ENCODE measurements at regions not wholly inside any gene's neighbourhood (a gene's known extent, or its start where the extent isn't known, plus 50 kb on each side); places are given as distances from the start of the nearest gene placed in this dataset.
"Not testable (repeated sequence)": the region's sequence is repeated elsewhere in the genome, so short reads cannot be mapped to it uniquely, and the experiment has no call there.

DNA sequence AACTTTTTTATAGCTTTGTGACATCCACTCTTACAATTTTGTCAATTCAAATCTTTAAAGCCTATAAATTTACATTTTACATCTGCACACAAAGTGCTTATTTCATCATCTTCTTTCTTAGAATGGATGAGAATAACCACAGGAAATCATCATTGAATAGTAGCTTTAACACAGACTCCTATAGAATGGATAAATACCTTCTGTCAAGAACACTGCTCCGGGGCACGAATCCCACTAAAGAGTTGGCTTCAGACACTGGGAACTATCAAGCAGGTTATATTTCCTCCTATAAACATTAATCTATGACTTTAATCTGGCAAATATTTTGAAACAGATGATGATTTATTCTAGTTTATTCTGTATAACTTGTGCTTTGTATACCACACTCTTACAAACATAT is 269.7 kb upstream of the TPK1 start:
- H3K4me1 Mint-ChIP-seq (ENCODE audit: low read depth): no peaks in the 10 kb centered on the region
- no peaks in the 10 kb centered on the region for H3K9me3 Mint-ChIP-seq
- no peak for TF ChIP-seq CTCF (IDR thresholded peaks at IDR 0.05)
- H3K36me3 Mint-ChIP-seq (ENCODE audit: low read depth): no peaks in the 10 kb centered on the region
- DNase-seq (no peak), ATAC-seq (ENCODE audit: poor library complexity) (no peak)
- H3K4me3 ChIP-seq (ENCODE audit: low read length): no peak overlapping the region
- CTCF ChIA-PET: no interaction called here
- H3K27me3 ChIP-seq (ENCODE audit: control insufficient read depth in 1 of 2, insufficient read depth in 2 of 2, low read length in 2 of 2): no peaks in the 10 kb centered on the region
- no peaks in the 10 kb centered on the region for H3K4me1 ChIP-seq (ENCODE audit: insufficient read depth, low read length)
- no peak overlapping the region for H3K27ac ChIP-seq (ENCODE audit: low read depth in 1 of 2, low read length in 2 of 2)
- POLR2A ChIA-PET: no interaction called here
- intact Hi-C loops (cut with DNase I, micrococcal nuclease): no loop called here
- no peak overlapping the region for H3K4me3 Mint-ChIP-seq
- no peak overlapping the region for H3K27ac Mint-ChIP-seq
- H3K36me3 ChIP-seq (ENCODE audit: insufficient read depth, low read length): no peaks in the 10 kb centered on the region
- H3K27me3 Mint-ChIP-seq: no peaks in the 10 kb centered on the region
- H3K9me3 ChIP-seq (ENCODE audit: control insufficient read depth in 1 of 2, insufficient read depth in 1 of 2, low read length in 2 of 2): no peaks in the 10 kb centered on the region

DNA sequence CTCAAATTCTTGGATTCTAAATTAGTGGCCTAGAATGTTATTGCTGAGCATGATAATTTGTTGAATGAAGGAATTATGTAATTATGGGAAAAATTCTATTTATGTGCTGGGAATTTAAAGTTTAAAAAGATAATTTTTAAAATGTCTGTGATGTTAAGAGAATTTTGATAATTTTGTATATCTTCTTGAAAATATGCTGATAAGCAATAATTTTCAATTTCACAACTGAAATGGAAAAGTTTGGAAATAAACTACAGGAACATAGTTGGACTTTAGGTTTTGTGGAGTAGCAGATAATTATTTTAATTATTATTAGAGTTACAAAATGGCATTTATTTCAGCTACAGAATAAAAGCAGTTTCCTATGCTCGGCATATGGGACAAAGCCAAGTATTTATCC is 268.5 kb upstream of the TPK1 start:
- H3K4me1 Mint-ChIP-seq (ENCODE audit: low read depth): no peaks in the 10 kb centered on the region

GRCh38 chr7:145102199-145102598 is 266.3 kb upstream of the TPK1 start:
- H3K4me3 Mint-ChIP-seq; H3K4me1 ChIP-seq (ENCODE audit: insufficient read depth, low read length); H3K9me3 ChIP-seq (ENCODE audit: control insufficient read depth in 1 of 2, insufficient read depth in 1 of 2, low read length in 2 of 2); ATAC-seq (ENCODE audit: poor library complexity); H3K4me1 Mint-ChIP-seq (ENCODE audit: low read depth); intact Hi-C loops (cut with DNase I, micrococcal nuclease); H3K27ac Mint-ChIP-seq; H3K36me3 ChIP-seq (ENCODE audit: insufficient read depth, low read length); H3K9me3 Mint-ChIP-seq; H3K36me3 Mint-ChIP-seq (ENCODE audit: low read depth); DNase-seq; H3K27me3 ChIP-seq (ENCODE audit: control insufficient read depth in 1 of 2, insufficient read depth in 2 of 2, low read length in 2 of 2); H3K4me3 ChIP-seq (ENCODE audit: low read length); H3K27ac ChIP-seq (ENCODE audit: low read depth in 1 of 2, low read length in 2 of 2); H3K27me3 Mint-ChIP-seq; POLR2A ChIA-PET: not testable (repeated sequence)
- CTCF ChIA-PET: interaction anchor here (1.5 kb wide), 1 partner anchor 16 kb away, joined by 3 read pairs; no protein-coding TSS in a partner anchor

More for the DNA sequence above, 268.5 kb upstream of the TPK1 start:
- DNase-seq (no peak), ATAC-seq (ENCODE audit: poor library complexity) (no peak)
- intact Hi-C loops (cut with DNase I, micrococcal nuclease): no loop called here
- Mint-ChIP-seq H3K9me3 (no peaks in the 10 kb centered on the region), H3K27me3 (no peaks in the 10 kb centered on the region), H3K27ac (no peak overlapping the region), H3K36me3 (ENCODE audit: low read depth) (no peaks in the 10 kb centered on the region), H3K4me3 (no peak overlapping the region)
- ChIA-PET CTCF (no interaction called here), POLR2A (no interaction called here)
- H3K9me3 ChIP-seq (ENCODE audit: control insufficient read depth in 1 of 2, insufficient read depth in 1 of 2, low read length in 2 of 2): no peaks in the 10 kb centered on the region
- H3K27me3 ChIP-seq (ENCODE audit: control insufficient read depth in 1 of 2, insufficient read depth in 2 of 2, low read length in 2 of 2): no peaks in the 10 kb centered on the region
- H3K36me3 ChIP-seq (ENCODE audit: insufficient read depth, low read length): no peaks in the 10 kb centered on the region
- no peak overlapping the region for H3K27ac ChIP-seq (ENCODE audit: low read depth in 1 of 2, low read length in 2 of 2)
- H3K4me3 ChIP-seq (ENCODE audit: low read length): no peak overlapping the region
- no peaks in the 10 kb centered on the region for H3K4me1 ChIP-seq (ENCODE audit: insufficient read depth, low read length)
- no peak for TF ChIP-seq CTCF (IDR thresholded peaks at IDR 0.05)

- H3K36me3 ChIP-seq (ENCODE audit: insufficient read depth, low read length): no peaks in the 10 kb centered on the region
- no peaks in the 10 kb centered on the region for H3K36me3 Mint-ChIP-seq (ENCODE audit: low read depth)
- H3K4me1 ChIP-seq (ENCODE audit: insufficient read depth, low read length): no peaks in the 10 kb centered on the region
- no peaks in the 10 kb centered on the region for H3K4me1 Mint-ChIP-seq (ENCODE audit: low read depth)
- no peak overlapping the region for H3K4me3 ChIP-seq (ENCODE audit: low read length)
- CTCF ChIA-PET: no interaction called here
- no peak overlapping the region for H3K27ac Mint-ChIP-seq
- ATAC-seq (ENCODE audit: poor library complexity) (no peak), DNase-seq (no peak)
- H3K9me3 Mint-ChIP-seq: no peaks in the 10 kb centered on the region
- TF ChIP-seq CTCF (IDR thresholded peaks at IDR 0.05): no peak
- peaks cover 17% of the 10 kb centered on the region for H3K27me3 Mint-ChIP-seq
- no peak overlapping the region for H3K27ac ChIP-seq (ENCODE audit: low read depth in 1 of 2, low read length in 2 of 2)
- no peak overlapping the region for H3K4me3 Mint-ChIP-seq
- no peaks in the 10 kb centered on the region for H3K9me3 ChIP-seq (ENCODE audit: control insufficient read depth in 1 of 2, insufficient read depth in 1 of 2, low read length in 2 of 2)
- intact Hi-C loops (cut with DNase I, micrococcal nuclease): no loop called here
- no peaks in the 10 kb centered on the region for H3K27me3 ChIP-seq (ENCODE audit: control insufficient read depth in 1 of 2, insufficient read depth in 2 of 2, low read length in 2 of 2)
- POLR2A ChIA-PET: no interaction called here
These were observed 256.9 kb upstream of the TPK1 start for GRCh38 chr7:145092766-145093165.
